GM21515 (cell line): ENCODE measurements at regions not wholly inside any gene's neighbourhood (a gene's known extent, or its start where the extent isn't known, plus 50 kb on each side); places are given as distances from the start of the nearest gene placed in this dataset.

Experiments used
- ATAC-seq: cut with Tn5 transposase; IDR thresholded peaks from one replicate; pipeline ENCODE4 v1.9.1; 2021; ENCODE audit not compliant: unreplicated experiment

- ATAC-seq = no peak
Measured at GRCh38 chr11:115558635-115559034, 54.4 kb upstream of the CADM1 start.

GRCh38 chr11:115557681-115558080 is 53.5 kb upstream of the CADM1 start:
- no peak for ATAC-seq

GRCh38 chr11:115556984-115557383 is 52.8 kb upstream of the CADM1 start:
- ATAC-seq = no peak

GRCh38 chr11:115555336-115556090 is 51.3 kb upstream of the CADM1 start:
- ATAC-seq = no peak
